ENCODE measurements at regions not wholly inside any gene's neighbourhood (a gene's known extent, or its start where the extent isn't known, plus 50 kb on each side); places are given as distances from the start of the nearest gene placed in this dataset.

- TF ChIP-seq POLR2AphosphoS5 (IDR thresholded peaks at IDR 0.05; ENCODE audit: low read depth, low read length) (no peak), TAF1 (IDR thresholded peaks at IDR 0.05; ENCODE audit: borderline replicate concordance, insufficient read depth, low read length) (no peak), REST (IDR thresholded peaks at IDR 0.05; ENCODE audit: insufficient read depth in 1 of 2, low read depth in 2 of 2, low read length in 2 of 2) (no peak), SIN3A (IDR thresholded peaks at IDR 0.05; ENCODE audit: borderline replicate concordance, insufficient read depth, low read length) (no peak)
Observed at GRCh38 chr17:13435230-13435629, 166.5 kb downstream of the HS3ST3A1 start.
